GM12865 (cell line): ENCODE measurements at regions not wholly inside any gene's neighbourhood (a gene's known extent, or its start where the extent isn't known, plus 50 kb on each side); places are given as distances from the start of the nearest gene placed in this dataset.

Source experiments
- DNase-seq: peaks from one replicate; pipeline ENCODE4 v3.0.0; 2010; ENCODE audit warnings: low read depth
- H3K4me3 ChIP-seq: 2 replicates; pipeline ENCODE4 v1.5.1; 2011; ENCODE audit warnings: mild to moderate bottlenecking, low read depth, low read length, control low read depth
- TF ChIP-seq, protein P1 (sequence below): IDR thresholded peaks from 2 replicates; pipeline ENCODE4 v1.5.1; 2011; ENCODE audit warnings: low read length, control low read depth, low read depth, inconsistent platforms; ENCODE audit not compliant: insufficient read depth; ENCODE audit errors: missing control alignments

DNA sequence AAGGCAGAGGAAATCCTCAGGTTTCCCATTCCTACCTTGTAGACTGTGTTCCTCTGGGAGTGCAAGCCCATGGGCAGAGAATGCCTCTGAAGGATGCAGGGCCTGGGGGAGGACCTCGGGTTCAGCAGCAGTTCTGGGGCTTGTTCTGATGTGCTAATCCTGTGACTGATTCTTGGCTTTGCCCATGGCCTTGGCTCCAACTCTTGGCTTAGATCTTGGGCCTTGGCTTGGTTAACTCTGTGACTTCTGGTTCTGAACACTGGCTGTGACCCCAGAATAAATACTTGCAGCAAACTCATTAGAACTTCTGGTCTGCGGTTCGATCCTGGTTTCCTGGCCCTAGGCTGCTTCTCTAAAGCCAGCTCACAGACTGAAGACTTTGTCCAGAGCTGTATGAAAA is 366.9 kb upstream of the ZEB2 start:
- no peak for DNase-seq
- H3K4me3 ChIP-seq = no peak overlapping the region
- TF ChIP-seq, protein P1, sequence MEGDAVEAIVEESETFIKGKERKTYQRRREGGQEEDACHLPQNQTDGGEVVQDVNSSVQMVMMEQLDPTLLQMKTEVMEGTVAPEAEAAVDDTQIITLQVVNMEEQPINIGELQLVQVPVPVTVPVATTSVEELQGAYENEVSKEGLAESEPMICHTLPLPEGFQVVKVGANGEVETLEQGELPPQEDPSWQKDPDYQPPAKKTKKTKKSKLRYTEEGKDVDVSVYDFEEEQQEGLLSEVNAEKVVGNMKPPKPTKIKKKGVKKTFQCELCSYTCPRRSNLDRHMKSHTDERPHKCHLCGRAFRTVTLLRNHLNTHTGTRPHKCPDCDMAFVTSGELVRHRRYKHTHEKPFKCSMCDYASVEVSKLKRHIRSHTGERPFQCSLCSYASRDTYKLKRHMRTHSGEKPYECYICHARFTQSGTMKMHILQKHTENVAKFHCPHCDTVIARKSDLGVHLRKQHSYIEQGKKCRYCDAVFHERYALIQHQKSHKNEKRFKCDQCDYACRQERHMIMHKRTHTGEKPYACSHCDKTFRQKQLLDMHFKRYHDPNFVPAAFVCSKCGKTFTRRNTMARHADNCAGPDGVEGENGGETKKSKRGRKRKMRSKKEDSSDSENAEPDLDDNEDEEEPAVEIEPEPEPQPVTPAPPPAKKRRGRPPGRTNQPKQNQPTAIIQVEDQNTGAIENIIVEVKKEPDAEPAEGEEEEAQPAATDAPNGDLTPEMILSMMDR = no peak

DNA sequence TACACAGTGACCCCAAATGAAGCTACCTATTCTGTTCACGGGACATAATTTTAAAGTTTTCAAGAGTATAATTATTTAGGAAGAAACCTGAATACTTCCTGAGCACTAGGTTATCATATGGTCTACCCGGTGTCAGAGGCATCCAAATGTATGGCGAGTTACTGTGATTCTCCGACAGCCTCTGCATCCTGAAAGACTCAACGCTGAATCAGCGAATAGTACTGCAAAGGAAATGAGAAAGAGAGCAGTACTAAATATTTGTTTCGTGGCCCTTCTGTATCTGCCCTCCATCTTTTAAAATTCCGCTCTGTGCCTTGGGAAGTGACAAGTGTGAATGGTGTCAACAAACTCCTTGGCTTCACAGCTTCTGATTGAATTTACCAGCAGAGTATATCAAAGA is 358.0 kb upstream of the ZEB2 start:
- no peak for DNase-seq
- TF ChIP-seq, protein P1 = no peak
- H3K4me3 ChIP-seq = no peak overlapping the region

DNA sequence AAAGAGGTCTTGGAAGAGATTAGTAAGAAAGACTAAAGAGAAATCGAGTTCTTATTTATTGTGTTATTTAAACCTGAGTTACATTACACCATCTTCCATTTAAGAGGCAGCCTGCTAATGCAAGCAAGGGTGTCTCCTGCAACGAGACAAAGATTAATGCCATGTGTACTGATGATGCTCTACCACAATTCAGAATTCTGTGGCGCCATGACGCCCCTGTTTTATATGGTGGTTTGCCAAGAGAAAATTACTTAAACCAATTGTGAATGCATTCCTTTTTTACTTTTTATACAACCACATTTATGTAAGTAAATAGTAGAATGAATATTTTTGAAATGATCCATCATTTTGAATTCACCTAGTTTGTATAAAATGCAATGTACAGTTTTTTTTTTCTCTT is 356.1 kb upstream of the ZEB2 start:
- TF ChIP-seq, protein P1 = no peak
- DNase-seq = no peak
- H3K4me3 ChIP-seq = no peak overlapping the region

DNA sequence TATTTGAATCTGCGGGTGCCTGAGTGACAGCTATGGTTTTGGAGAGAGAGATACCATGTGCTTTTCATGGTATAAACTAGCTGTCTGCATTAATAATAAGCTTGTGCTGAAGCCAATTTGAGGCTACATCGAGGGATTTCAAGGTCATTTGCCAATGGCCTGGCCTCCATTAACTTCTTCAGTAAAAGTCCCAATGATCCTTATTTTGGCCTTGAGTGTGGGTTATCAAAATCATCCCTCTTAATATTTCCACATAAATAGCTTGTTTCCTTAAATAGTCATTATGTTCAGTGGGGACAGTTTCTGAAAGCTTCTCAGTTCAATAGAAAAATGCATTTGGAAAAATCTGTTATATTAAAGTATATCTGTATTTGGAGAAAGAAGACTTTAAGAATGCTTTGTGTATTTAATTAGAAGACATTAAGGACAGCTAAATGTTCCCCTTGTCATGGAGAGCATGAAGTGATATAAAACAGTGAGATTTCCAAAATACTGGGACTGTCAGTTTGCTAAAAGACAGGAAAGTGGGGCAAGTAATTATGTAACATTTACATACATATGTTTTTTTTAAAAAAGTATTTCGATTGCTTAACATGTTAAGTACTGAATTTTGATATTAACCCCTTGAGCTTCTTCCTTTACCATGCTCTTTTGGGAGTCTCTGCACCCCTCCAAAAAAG is 355.5 kb upstream of the ZEB2 start:
- no peak for DNase-seq
- H3K4me3 ChIP-seq = no peak overlapping the region
- TF ChIP-seq, protein P1 = no peak

DNA sequence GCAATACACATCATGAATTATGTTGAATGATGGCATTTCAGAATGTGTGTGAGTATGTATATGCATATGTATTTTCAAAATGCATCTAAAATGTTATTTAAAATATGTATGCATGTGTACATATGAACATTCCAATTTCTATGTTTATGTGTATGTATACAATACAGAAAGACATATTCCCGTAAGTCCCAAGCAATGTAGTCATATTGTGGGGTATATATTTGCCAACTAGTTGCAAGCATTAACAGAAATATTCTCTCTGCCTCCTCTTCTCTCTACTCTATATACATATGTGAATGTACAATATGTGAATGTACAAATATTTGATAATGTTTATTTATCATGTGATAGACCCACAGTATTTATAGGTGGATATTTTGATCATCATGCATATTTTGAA is 345.8 kb upstream of the ZEB2 start:
- H3K4me3 ChIP-seq = no peak overlapping the region
- DNase-seq = no peak
- TF ChIP-seq, protein P1 = no peak

DNA sequence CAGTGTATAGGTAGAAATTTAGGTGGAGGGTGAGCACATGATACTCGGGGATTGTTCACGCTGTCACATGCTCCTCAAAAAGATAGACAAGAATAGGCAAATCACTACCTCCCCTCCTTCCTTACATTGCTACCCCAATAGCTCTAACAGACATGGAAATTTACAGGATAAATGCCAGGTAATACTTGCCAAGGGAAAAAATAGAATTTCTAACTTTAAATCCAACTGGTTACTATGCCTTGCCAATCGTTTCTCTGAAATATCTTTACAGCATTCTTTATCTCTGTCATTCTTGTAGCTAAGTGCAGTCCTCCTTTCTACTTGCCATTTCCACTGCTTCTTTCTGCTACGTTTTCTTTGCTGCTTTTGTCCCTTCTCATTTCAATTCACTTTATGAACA is 339.8 kb upstream of the ZEB2 start:
- TF ChIP-seq, protein P1 = no peak

DNA sequence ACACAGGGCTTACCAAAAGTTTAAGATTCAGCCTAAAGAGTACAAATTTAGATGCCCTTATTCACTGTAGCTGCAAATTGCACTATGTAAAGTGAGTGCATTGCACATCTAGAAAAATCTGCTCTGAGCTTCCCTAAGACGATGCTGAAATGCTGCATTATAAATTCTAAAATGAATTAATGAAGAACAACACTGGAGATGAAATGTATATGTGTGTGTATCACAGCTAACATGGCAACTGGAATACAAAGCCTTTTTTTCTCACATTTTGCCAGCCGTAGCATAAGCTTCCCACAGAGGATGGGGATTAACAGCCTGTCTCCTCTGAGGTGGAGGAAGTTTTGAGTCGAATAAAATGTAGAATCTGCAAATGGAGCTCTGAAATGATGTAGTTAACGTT is 338.3 kb upstream of the ZEB2 start:
- H3K4me3 ChIP-seq = no peak overlapping the region
- DNase-seq = no peak
- TF ChIP-seq, protein P1 = no peak

More for the DNA sequence above, 339.8 kb upstream of the ZEB2 start:
- no peak overlapping the region for H3K4me3 ChIP-seq
- DNase-seq = no peak
